ENCODE measurements at regions not wholly inside any gene's neighbourhood (a gene's known extent, or its start where the extent isn't known, plus 50 kb on each side); places are given as distances from the start of the nearest gene placed in this dataset.

DNA sequence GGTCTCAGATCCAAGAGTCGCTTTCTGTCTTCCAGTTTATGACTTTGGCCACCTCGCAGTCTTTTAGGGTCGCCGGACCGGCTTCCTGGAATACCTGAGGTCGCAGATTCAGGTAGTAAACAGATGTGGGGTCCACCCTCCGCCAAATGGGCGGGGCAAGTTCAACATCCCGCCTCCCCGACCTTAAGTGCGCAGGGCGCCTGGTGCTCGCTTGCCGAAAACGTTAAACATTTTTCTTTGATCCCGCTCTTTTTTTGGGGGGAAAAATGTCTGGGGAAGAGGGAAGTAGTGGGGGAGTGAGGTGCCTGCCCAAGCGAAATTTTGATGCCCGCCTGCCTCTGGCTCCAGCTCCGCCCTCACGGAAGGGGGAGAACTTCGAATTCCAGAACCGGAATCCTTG is 73.9 kb upstream of the TBX5 start:
- no peak overlapping the region for H3K27ac ChIP-seq (ENCODE audit: low read depth, low read length)
- peak overlapping the region; percentile 64 for H3K4me3 ChIP-seq (ENCODE audit: low read depth, low read length)
- peaks cover 88% of the 10 kb centered on the region for H3K27me3 ChIP-seq (ENCODE audit: control insufficient read depth, insufficient read depth, low read length)
- H3K9ac ChIP-seq (ENCODE audit: low read length) = no peak overlapping the region
- H3K9me3 ChIP-seq (ENCODE audit: control insufficient read depth, insufficient read depth, low read depth, low read length) = no peaks in the 10 kb centered on the region
- no peaks in the 10 kb centered on the region for H3K36me3 ChIP-seq (ENCODE audit: control insufficient read depth, insufficient read depth, low read length)
- H3K4me1 ChIP-seq (ENCODE audit: control insufficient read depth, insufficient read depth, low read length) = peaks cover 10% of the 10 kb centered on the region

DNA sequence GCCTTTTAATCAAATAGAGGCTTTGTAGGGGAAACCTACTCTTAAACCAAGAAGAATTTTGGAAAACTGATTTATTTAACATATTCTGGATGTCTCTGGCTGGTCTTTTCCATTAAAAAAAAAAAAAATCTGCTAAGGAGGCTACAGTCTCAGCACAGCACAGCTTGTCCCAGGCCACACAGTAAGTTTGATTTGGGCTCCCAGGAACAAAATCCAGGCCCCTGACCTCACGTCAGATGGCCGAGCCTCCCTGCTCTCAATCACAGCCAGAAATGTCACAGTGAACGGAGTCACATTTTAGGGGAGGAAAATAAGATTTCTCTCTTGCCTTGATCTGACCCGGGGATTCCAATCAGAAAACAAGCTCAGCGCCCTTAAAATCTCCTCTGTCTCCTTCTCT is 72.9 kb upstream of the TBX5 start:
- H3K27me3 ChIP-seq (ENCODE audit: control insufficient read depth, insufficient read depth, low read length) = peaks cover 91% of the 10 kb centered on the region
- no peaks in the 10 kb centered on the region for H3K36me3 ChIP-seq (ENCODE audit: control insufficient read depth, insufficient read depth, low read length)
- no peak overlapping the region for H3K4me3 ChIP-seq (ENCODE audit: low read depth, low read length)
- peaks cover 10% of the 10 kb centered on the region for H3K4me1 ChIP-seq (ENCODE audit: control insufficient read depth, insufficient read depth, low read length)
- no peaks in the 10 kb centered on the region for H3K9me3 ChIP-seq (ENCODE audit: control insufficient read depth, insufficient read depth, low read depth, low read length)
- H3K27ac ChIP-seq (ENCODE audit: low read depth, low read length) = no peak overlapping the region
- H3K9ac ChIP-seq (ENCODE audit: low read length) = no peak overlapping the region

DNA sequence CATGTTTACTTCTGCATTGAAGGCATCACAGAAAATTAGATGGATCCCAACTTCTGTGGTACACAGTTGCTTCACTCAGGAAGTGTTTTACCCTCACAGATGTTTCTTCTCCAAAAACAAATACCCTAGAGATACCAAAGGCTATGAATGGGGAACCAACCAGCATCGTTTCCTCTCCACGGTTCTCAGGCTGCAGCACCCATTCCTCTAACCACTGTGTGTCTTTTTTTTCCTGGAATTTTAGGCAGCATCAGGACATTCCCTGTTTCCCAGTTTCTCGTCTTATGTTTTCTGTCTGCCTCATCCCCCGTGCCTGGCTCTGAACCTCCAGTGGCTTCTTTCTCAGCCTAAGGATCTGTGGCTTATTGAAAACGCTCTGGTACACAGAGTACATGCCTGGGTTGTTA is 72.0 kb upstream of the TBX5 start:
- H3K27ac ChIP-seq (ENCODE audit: low read depth, low read length) = no peak overlapping the region
- H3K9ac ChIP-seq (ENCODE audit: low read length) = no peak overlapping the region
- H3K27me3 ChIP-seq (ENCODE audit: control insufficient read depth, insufficient read depth, low read length) = peaks cover 91% of the 10 kb centered on the region
- H3K4me1 ChIP-seq (ENCODE audit: control insufficient read depth, insufficient read depth, low read length) = peaks cover 10% of the 10 kb centered on the region
- H3K4me3 ChIP-seq (ENCODE audit: low read depth, low read length) = no peak overlapping the region
- H3K36me3 ChIP-seq (ENCODE audit: control insufficient read depth, insufficient read depth, low read length) = no peaks in the 10 kb centered on the region
- H3K9me3 ChIP-seq (ENCODE audit: control insufficient read depth, insufficient read depth, low read depth, low read length) = no peaks in the 10 kb centered on the region

DNA sequence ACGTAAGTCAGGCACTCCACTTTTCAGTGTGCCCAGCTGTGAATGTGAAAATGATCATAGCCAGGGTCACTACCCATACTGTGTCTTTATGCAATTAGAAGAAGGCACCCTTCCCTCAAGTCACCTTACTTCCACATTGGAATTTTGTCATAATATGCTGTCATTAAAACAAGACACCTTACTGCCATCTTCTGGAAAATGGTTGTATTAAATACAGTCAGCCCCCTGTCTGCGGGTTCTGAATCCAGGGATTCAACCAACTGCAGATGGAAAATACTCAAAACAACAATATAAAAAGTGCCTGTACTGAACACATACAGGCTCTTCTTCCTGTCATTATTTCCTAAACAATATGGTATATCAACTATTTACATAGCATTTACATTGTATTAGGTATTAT is 70.2 kb upstream of the TBX5 start:
- Histone ChIP-seq H3K36me3 (ENCODE audit: control insufficient read depth, insufficient read depth, low read length) (no peaks in the 10 kb centered on the region), H3K27ac (ENCODE audit: low read depth, low read length) (no peak overlapping the region), H3K9ac (ENCODE audit: low read length) (no peak overlapping the region), H3K4me1 (ENCODE audit: control insufficient read depth, insufficient read depth, low read length) (peaks cover 9% of the 10 kb centered on the region), H3K4me3 (ENCODE audit: low read depth, low read length) (no peak overlapping the region), H3K9me3 (ENCODE audit: control insufficient read depth, insufficient read depth, low read depth, low read length) (no peaks in the 10 kb centered on the region), H3K27me3 (ENCODE audit: control insufficient read depth, insufficient read depth, low read length) (peaks cover 91% of the 10 kb centered on the region)

DNA sequence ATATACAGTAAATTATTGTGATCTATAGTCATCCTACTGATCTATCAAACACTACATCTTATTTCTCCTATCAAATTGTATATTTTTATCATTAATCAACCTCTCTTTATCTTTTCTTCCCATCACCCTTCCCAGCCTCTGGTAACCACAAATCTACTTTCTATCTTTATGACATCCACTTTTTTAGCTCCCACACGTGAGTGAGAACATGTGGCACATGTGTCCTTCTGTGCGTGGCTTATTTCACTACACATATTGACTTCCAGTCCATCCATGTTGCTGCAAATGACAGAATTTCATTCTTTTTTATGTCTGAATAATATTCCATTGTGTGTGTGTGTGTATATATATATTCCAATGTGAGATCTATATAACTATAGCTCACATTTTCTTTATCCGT is 67.8 kb upstream of the TBX5 start:
- H3K9me3 ChIP-seq (ENCODE audit: control insufficient read depth, insufficient read depth, low read depth, low read length) = no peaks in the 10 kb centered on the region
- H3K4me1 ChIP-seq (ENCODE audit: control insufficient read depth, insufficient read depth, low read length) = no peaks in the 10 kb centered on the region
- H3K36me3 ChIP-seq (ENCODE audit: control insufficient read depth, insufficient read depth, low read length) = no peaks in the 10 kb centered on the region
- no peak overlapping the region for H3K4me3 ChIP-seq (ENCODE audit: low read depth, low read length)
- peaks cover 76% of the 10 kb centered on the region for H3K27me3 ChIP-seq (ENCODE audit: control insufficient read depth, insufficient read depth, low read length)
- H3K27ac ChIP-seq (ENCODE audit: low read depth, low read length) = no peak overlapping the region
- H3K9ac ChIP-seq (ENCODE audit: low read length) = no peak overlapping the region

DNA sequence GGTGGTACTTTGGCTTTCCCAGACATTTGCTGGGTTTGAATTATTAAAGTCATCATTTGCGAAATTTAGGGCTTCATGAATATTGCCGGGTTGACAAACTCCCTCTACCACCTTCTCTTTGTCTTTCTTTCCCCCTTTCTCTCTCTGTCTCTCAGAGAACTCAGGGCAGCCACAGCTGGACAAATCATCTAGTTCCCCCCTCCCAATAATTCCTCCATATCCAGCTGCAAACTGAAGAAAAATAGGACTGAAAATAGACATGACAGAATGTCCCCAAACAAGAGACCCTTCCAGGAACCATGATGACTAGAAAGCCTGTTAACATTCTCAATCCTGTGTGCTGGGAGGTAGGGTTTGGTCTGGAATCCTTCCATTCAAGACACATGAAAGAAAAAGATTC is 67.1 kb upstream of the TBX5 start:
- no peak overlapping the region for H3K4me3 ChIP-seq (ENCODE audit: low read depth, low read length)
- no peak overlapping the region for H3K27ac ChIP-seq (ENCODE audit: low read depth, low read length)
- peaks cover 69% of the 10 kb centered on the region for H3K27me3 ChIP-seq (ENCODE audit: control insufficient read depth, insufficient read depth, low read length)
- no peaks in the 10 kb centered on the region for H3K36me3 ChIP-seq (ENCODE audit: control insufficient read depth, insufficient read depth, low read length)
- no peak overlapping the region for H3K9ac ChIP-seq (ENCODE audit: low read length)
- H3K9me3 ChIP-seq (ENCODE audit: control insufficient read depth, insufficient read depth, low read depth, low read length) = no peaks in the 10 kb centered on the region
- H3K4me1 ChIP-seq (ENCODE audit: control insufficient read depth, insufficient read depth, low read length) = no peaks in the 10 kb centered on the region

DNA sequence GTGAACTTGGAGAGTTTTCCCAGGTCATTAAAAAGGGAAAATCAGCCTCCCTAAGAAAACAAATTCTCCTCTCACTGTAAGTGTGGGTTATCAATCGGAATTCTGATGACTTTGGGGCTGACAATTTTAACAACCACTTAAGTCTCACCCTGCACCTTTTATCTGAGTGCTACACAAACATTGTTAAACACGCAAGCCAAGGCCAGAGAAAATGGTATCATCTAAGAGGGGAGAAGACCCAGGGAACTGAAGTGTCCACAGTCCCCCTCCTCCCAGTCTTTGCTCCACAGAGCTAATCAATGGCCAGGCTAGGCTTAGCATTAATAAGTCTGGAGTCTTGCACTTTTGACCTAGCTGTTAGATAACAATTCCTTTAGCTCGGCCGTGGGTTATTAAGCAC is 51.7 kb upstream of the TBX5 start:
- H3K9ac ChIP-seq (ENCODE audit: low read length) = no peak overlapping the region
- no peaks in the 10 kb centered on the region for H3K4me1 ChIP-seq (ENCODE audit: control insufficient read depth, insufficient read depth, low read length)
- no peaks in the 10 kb centered on the region for H3K9me3 ChIP-seq (ENCODE audit: control insufficient read depth, insufficient read depth, low read depth, low read length)
- peaks cover 89% of the 10 kb centered on the region for H3K27me3 ChIP-seq (ENCODE audit: control insufficient read depth, insufficient read depth, low read length)
- H3K36me3 ChIP-seq (ENCODE audit: control insufficient read depth, insufficient read depth, low read length) = no peaks in the 10 kb centered on the region
- H3K27ac ChIP-seq (ENCODE audit: low read depth, low read length) = no peak overlapping the region
- H3K4me3 ChIP-seq (ENCODE audit: low read depth, low read length) = no peak overlapping the region
